ENCODE measurements at regions not wholly inside any gene's neighbourhood (a gene's known extent, or its start where the extent isn't known, plus 50 kb on each side); places are given as distances from the start of the nearest gene placed in this dataset.

DNA sequence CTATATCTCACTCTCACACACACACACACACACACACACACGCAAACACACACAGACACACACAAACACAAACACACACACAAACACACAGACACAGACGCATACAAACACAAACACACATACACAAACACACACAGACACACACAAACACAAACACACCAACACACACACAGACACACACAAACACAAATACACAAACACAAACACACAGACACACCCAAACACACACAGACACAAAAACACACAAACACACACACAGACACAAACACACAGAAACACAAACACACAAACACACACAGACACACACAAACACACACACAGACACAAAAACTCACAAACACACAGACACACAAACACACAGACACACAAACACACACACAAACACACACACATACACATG is 329.0 kb downstream of the ZNF536 start:
- peak; percentile 5 for FAIRE-seq
- TF ChIP-seq POU2F2 (IDR thresholded peaks at IDR 0.05; ENCODE audit: low read depth, low read length) (no peak), POLR2A (IDR thresholded peaks at IDR 0.05; ENCODE audit: low read depth, low read length) (no peak), TAF1 (IDR thresholded peaks at IDR 0.05; ENCODE audit: low read depth, low read length) (no peak), POLR2AphosphoS5 (IDR thresholded peaks at IDR 0.05; ENCODE audit: low read depth, low read length) (no peak), SPI1 (IDR thresholded peaks at IDR 0.05; ENCODE audit: low read depth, low read length) (no peak), PAX5 (IDR thresholded peaks at IDR 0.05; ENCODE audit: insufficient read depth, low read length, severe bottlenecking) (no peak)
- DNase-seq (ENCODE audit: insufficient read length, low spot score), result no peak

DNA sequence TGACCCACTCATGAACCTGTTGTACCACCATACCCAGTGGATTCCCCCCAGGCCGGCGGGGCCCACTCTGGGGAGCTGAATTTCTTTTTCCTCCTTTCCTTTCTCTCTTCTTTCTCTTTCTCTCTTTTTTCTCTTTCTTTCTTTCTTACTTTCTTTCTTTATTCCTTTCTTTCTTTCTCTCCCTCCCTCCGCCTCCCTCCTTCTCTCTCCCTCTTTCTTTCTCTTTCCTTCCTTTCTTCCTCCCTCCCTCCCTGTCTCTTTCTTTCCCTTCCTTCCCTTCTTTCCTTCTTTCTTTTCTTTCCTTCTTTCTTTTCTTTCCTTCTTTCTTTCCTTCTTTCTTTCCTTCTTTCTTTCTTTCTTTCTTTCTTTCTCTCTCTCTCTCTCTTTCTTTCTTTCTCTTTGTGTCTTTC is 327.7 kb downstream of the ZNF536 start:
- DNase-seq (ENCODE audit: insufficient read length, low spot score) (no peak), FAIRE-seq (no peak)
- TF ChIP-seq PAX5 (IDR thresholded peaks at IDR 0.05; ENCODE audit: insufficient read depth, low read length, severe bottlenecking) (no peak), SPI1 (IDR thresholded peaks at IDR 0.05; ENCODE audit: low read depth, low read length) (no peak), POU2F2 (IDR thresholded peaks at IDR 0.05; ENCODE audit: low read depth, low read length) (no peak), POLR2A (IDR thresholded peaks at IDR 0.05; ENCODE audit: low read depth, low read length) (no peak), TAF1 (IDR thresholded peaks at IDR 0.05; ENCODE audit: low read depth, low read length) (no peak), POLR2AphosphoS5 (IDR thresholded peaks at IDR 0.05; ENCODE audit: low read depth, low read length) (no peak)

DNA sequence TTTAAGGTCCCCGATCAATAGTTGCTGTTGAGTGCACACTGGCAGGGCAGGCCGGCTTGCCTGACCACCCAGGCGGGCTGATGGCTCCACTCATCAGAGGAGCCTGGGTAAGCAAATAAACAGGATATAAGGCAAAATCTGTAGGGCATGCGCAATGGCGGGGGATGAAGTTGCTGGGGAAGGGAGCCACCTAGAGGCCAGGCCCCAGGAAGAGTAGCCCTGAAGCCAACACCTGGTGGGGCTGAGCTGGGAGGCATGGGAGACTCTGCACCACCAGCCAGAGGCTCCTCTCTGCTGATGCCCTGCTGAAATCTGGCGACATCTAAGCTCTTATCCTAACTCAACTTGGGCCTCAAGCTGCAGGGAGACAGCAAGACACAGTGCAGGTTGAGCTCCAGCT is 324.3 kb downstream of the ZNF536 start:
- DNase-seq (ENCODE audit: insufficient read length, low spot score) (peak; percentile 33), FAIRE-seq (no peak)
- TF ChIP-seq POLR2AphosphoS5 (IDR thresholded peaks at IDR 0.05; ENCODE audit: low read depth, low read length) (no peak), POU2F2 (IDR thresholded peaks at IDR 0.05; ENCODE audit: low read depth, low read length) (no peak), SPI1 (IDR thresholded peaks at IDR 0.05; ENCODE audit: low read depth, low read length) (no peak), POLR2A (IDR thresholded peaks at IDR 0.05; ENCODE audit: low read depth, low read length) (no peak), TAF1 (IDR thresholded peaks at IDR 0.05; ENCODE audit: low read depth, low read length) (no peak), PAX5 (IDR thresholded peaks at IDR 0.05; ENCODE audit: insufficient read depth, low read length, severe bottlenecking) (no peak)

GRCh38 chr19:30695171-30695875 is 323.1 kb downstream of the ZNF536 start:
- DNase-seq (ENCODE audit: insufficient read length, low spot score) (no peak), FAIRE-seq (no peak)
- TF ChIP-seq SPI1 (IDR thresholded peaks at IDR 0.05; ENCODE audit: low read depth, low read length) (no peak), PAX5 (IDR thresholded peaks at IDR 0.05; ENCODE audit: insufficient read depth, low read length, severe bottlenecking) (no peak), POLR2AphosphoS5 (IDR thresholded peaks at IDR 0.05; ENCODE audit: low read depth, low read length) (no peak), POU2F2 (IDR thresholded peaks at IDR 0.05; ENCODE audit: low read depth, low read length) (no peak)

GRCh38 chr19:30694156-30694755 is 322.1 kb downstream of the ZNF536 start:
- FAIRE-seq (no peak), DNase-seq (ENCODE audit: insufficient read length, low spot score) (no peak)
- 0 out of 2 replicates have a peak, but pooled peaks have one; percentile 2 for TF ChIP-seq SPI1 (IDR thresholded peaks at IDR 0.05; ENCODE audit: low read depth, low read length)
- TF ChIP-seq POU2F2 (IDR thresholded peaks at IDR 0.05; ENCODE audit: low read depth, low read length), result no peak

- DNase-seq (ENCODE audit: insufficient read length, low spot score), result no peak
- TF ChIP-seq TAF1 (IDR thresholded peaks at IDR 0.05; ENCODE audit: low read depth, low read length), result no peak
- no peak for TF ChIP-seq POLR2A (IDR thresholded peaks at IDR 0.05; ENCODE audit: low read depth, low read length)
- TF ChIP-seq SPI1 (IDR thresholded peaks at IDR 0.05; ENCODE audit: low read depth, low read length), result no peak
- no peak for TF ChIP-seq PAX5 (IDR thresholded peaks at IDR 0.05; ENCODE audit: insufficient read depth, low read length, severe bottlenecking)
- no peak for TF ChIP-seq POU2F2 (IDR thresholded peaks at IDR 0.05; ENCODE audit: low read depth, low read length)
- no peak for FAIRE-seq
Observed at GRCh38 chr19:30692879-30693503, 320.8 kb downstream of the ZNF536 start.

DNA sequence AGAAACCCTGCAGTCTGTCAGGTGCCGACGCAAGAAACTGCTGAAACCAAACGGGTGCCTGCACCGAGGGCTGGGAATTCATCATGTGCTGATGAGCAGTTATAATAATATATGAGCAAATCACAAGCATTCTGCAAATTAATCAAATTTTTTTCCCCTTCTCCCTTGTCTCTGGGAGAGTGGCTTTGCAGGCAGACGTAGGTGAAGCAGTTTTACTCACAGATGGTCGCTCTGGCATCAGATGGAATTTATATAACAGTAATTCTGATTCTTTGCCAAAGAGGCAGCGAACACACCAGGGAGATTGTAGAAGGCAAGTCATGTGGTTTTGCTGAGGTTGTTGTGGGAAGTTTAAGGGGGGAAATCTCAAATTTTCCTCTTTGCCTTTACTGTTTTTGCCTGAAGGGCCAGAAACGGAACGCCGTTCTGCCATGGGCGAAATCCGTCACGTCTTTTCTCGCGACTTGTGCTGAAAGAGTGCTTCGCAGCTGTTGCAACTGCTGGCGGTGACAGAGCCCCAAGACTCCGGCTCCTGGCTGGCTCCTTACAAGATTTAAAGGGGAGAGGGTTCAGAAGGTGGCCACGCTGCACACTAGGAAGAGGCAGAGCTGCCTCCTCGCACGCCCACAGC is 320.1 kb downstream of the ZNF536 start:
- no peak for DNase-seq (ENCODE audit: insufficient read length, low spot score)
- TF ChIP-seq SPI1 (IDR thresholded peaks at IDR 0.05; ENCODE audit: low read depth, low read length) (no peak), POLR2AphosphoS5 (IDR thresholded peaks at IDR 0.05; ENCODE audit: low read depth, low read length) (no peak), PAX5 (IDR thresholded peaks at IDR 0.05; ENCODE audit: insufficient read depth, low read length, severe bottlenecking) (no peak), TAF1 (IDR thresholded peaks at IDR 0.05; ENCODE audit: low read depth, low read length) (no peak), POU2F2 (IDR thresholded peaks at IDR 0.05; ENCODE audit: low read depth, low read length) (no peak)
- FAIRE-seq, result no peak

DNA sequence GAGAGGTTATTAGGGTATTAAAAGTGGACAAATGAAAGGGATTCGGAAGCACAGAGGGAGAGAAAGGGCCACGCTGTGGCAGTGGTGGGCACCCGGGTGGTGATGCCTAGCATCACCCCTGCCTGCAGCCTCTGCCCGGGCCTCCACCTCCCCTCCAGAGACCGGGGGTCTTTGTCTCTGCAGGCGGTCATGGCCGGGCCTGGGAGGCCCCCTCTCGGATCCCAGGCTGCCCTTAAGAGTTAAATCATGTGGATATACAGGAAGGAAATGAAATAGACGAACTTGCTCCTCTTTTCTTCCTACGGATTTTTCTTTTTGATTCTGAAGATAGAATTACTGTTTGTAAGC is 319.6 kb downstream of the ZNF536 start:
- FAIRE-seq (no peak), DNase-seq (ENCODE audit: insufficient read length, low spot score) (no peak)
- no peak for TF ChIP-seq PAX5 (IDR thresholded peaks at IDR 0.05; ENCODE audit: insufficient read depth, low read length, severe bottlenecking)
- TF ChIP-seq TAF1 (IDR thresholded peaks at IDR 0.05; ENCODE audit: low read depth, low read length), result no peak
- no peak for TF ChIP-seq SPI1 (IDR thresholded peaks at IDR 0.05; ENCODE audit: low read depth, low read length)
- TF ChIP-seq POU2F2 (IDR thresholded peaks at IDR 0.05; ENCODE audit: low read depth, low read length), result no peak
- no peak for TF ChIP-seq POLR2AphosphoS5 (IDR thresholded peaks at IDR 0.05; ENCODE audit: low read depth, low read length)
- no peak for TF ChIP-seq POLR2A (IDR thresholded peaks at IDR 0.05; ENCODE audit: low read depth, low read length)

GRCh38 chr19:30690935-30691818 is 319.0 kb downstream of the ZNF536 start:
- no peak for DNase-seq (ENCODE audit: insufficient read length, low spot score)
- TF ChIP-seq POU2F2 (IDR thresholded peaks at IDR 0.05; ENCODE audit: low read depth, low read length) (no peak), PAX5 (IDR thresholded peaks at IDR 0.05; ENCODE audit: insufficient read depth, low read length, severe bottlenecking) (no peak), SPI1 (IDR thresholded peaks at IDR 0.05; ENCODE audit: low read depth, low read length) (no peak), TAF1 (IDR thresholded peaks at IDR 0.05; ENCODE audit: low read depth, low read length) (no peak), POLR2AphosphoS5 (IDR thresholded peaks at IDR 0.05; ENCODE audit: low read depth, low read length) (no peak), POLR2A (IDR thresholded peaks at IDR 0.05; ENCODE audit: low read depth, low read length) (no peak)
- FAIRE-seq, result no peak
